ENCODE measurements at regions not wholly inside any gene's neighbourhood (a gene's known extent, or its start where the extent isn't known, plus 50 kb on each side); places are given as distances from the start of the nearest gene placed in this dataset.

DNA sequence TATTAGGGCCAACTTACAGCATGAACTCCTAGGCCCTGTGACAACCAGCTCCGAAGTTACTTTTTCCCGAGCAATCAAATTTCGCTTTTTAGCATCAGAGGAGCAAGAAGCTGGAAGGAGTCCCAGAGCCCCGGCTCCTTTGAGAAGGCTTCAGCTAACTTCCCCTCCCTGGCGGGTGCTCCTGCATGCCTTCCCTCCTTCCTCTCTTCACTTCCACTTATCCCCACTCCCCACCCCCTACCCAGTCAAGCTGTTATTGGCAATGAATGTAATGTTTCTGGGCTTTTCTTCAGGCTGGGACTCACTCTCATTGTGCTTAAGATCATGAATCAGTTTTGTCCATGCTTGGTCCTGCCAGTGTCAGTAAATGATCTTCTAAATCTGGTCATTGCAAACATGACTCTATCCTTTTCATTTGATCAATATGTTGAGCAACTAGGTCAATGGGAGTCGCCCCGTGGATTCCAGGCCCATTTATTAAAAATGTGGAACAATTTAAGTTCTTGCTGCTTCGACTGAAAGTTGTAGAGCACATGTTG lies 94.5 kb upstream of the TSPAN2 start:
- no peak for TF ChIP-seq CTCF (IDR thresholded peaks at IDR 0.05; ENCODE audit: control insufficient read depth, extremely low read depth, insufficient read depth)
- no peak for DNase-seq (ENCODE audit: low read depth)
- no peak overlapping the region for H3K4me3 ChIP-seq (ENCODE audit: low read depth, low read length)

DNA sequence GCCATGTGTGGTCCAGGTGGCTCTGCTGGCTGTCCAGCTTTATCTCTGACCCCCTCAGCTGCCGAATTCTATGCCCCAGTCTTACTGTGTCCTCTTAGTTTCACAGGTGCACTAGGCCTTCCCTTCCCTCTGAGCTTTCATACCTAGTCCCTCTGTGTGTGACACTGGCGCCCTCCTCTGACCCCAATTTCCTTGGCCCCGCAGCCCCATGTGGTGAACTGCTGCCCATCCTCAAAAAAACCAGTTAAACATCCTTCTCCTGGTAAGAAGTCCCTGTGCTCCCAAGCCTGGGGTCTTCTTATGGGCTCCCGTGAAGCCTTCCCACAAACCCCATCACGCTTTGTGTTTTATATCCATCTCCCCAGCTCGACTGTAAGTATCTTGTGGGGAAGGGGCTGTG lies 93.9 kb upstream of the TSPAN2 start:
- TF ChIP-seq CTCF (IDR thresholded peaks at IDR 0.05; ENCODE audit: control insufficient read depth, extremely low read depth, insufficient read depth), result no peak
- no peak for DNase-seq (ENCODE audit: low read depth)
- no peak overlapping the region for H3K4me3 ChIP-seq (ENCODE audit: low read depth, low read length)

- no peak for TF ChIP-seq CTCF (IDR thresholded peaks at IDR 0.05; ENCODE audit: control insufficient read depth, extremely low read depth, insufficient read depth)
- no peak overlapping the region for H3K4me3 ChIP-seq (ENCODE audit: low read depth, low read length)
- DNase-seq (ENCODE audit: low read depth), result no peak
Observed at GRCh38 chr1:115182012-115182715, 92.9 kb upstream of the TSPAN2 start.

GRCh38 chr1:115181231-115181630 lies 91.9 kb upstream of the TSPAN2 start:
- TF ChIP-seq CTCF (IDR thresholded peaks at IDR 0.05; ENCODE audit: control insufficient read depth, extremely low read depth, insufficient read depth), result no peak
- DNase-seq (ENCODE audit: low read depth), result no peak
- H3K4me3 ChIP-seq (ENCODE audit: low read depth, low read length), result no peak overlapping the region

GRCh38 chr1:115179397-115180079 lies 90.2 kb upstream of the TSPAN2 start:
- no peak for TF ChIP-seq CTCF (IDR thresholded peaks at IDR 0.05; ENCODE audit: control insufficient read depth, extremely low read depth, insufficient read depth)
- DNase-seq (ENCODE audit: low read depth), result no peak
- no peak overlapping the region for H3K4me3 ChIP-seq (ENCODE audit: low read depth, low read length)

DNA sequence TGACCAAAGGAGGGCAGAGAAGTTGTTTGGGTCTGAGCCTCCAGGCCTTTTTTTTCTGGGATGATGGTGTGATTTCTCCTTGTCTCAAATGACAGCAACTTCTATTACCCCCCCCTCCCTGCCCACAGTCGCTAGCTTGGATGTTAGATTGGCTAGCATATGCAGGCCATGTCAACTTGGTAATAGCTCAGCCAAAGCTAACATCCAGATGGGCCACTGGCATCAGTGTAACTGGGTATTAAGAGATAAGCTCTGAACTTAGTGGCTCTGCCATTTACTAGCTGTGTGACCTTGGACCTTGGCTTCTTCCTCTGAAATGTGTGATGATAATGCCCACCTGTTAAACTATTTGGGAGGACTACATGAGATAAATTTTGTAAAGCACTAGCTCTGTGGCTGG lies 86.9 kb upstream of the TSPAN2 start:
- TF ChIP-seq CTCF (IDR thresholded peaks at IDR 0.05; ENCODE audit: control insufficient read depth, extremely low read depth, insufficient read depth), result no peak
- no peak overlapping the region for H3K4me3 ChIP-seq (ENCODE audit: low read depth, low read length)
- DNase-seq (ENCODE audit: low read depth), result no peak

Measured in LNCaP clone FGC (cell line).